KMS-11 (cell line): ENCODE measurements at regions not wholly inside any gene's neighbourhood (a gene's known extent, or its start where the extent isn't known, plus 50 kb on each side); places are given as distances from the start of the nearest gene placed in this dataset.

Experiments
- H2AFZ ChIP-seq: fragments of 200-600 bp; sonication (generic); 2 replicates; pipeline ENCODE4 v1.6.1; 2016; ENCODE audit warnings: antibody characterized with exemption, mixed run types, low read depth
- H3K27ac ChIP-seq: fragments of 200-600 bp; sonication (generic); 2 replicates; pipeline ENCODE4 v1.6.1; 2016; ENCODE audit warnings: mild to moderate bottlenecking, mixed run types
- H3K27me3 ChIP-seq: fragments of 200-600 bp; sonication (generic); 2 replicates; pipeline ENCODE4 v1.6.1; 2017; ENCODE audit warnings: mild to moderate bottlenecking, low read depth, mixed run types, moderate library complexity; ENCODE audit not compliant: insufficient read depth
- H3K36me3 ChIP-seq: fragments of 200-600 bp; sonication (generic); 2 replicates; pipeline ENCODE4 v1.6.1; 2017; ENCODE audit warnings: mild to moderate bottlenecking, mixed run types; ENCODE audit not compliant: insufficient read depth
- H3K4me1 ChIP-seq: fragments of 200-600 bp; sonication (generic); 2 replicates; pipeline ENCODE4 v1.6.1; 2016; ENCODE audit warnings: mild to moderate bottlenecking, low read depth, mixed run types; ENCODE audit not compliant: poor library complexity, severe bottlenecking
- H3K4me2 ChIP-seq: fragments of 200-600 bp; sonication (generic); 2 replicates; pipeline ENCODE4 v1.7.0; 2016; ENCODE audit warnings: mild to moderate bottlenecking, mixed run types
- H3K4me3 ChIP-seq: fragments of 200-600 bp; sonication (generic); IDR thresholded peaks from 2 replicates; pipeline ENCODE4 v1.6.1; 2017; ENCODE audit warnings: low read depth, low read length, mixed read lengths; ENCODE audit not compliant: insufficient read depth
- H3K79me2 ChIP-seq: fragments of 200-600 bp; sonication (generic); 2 replicates; pipeline ENCODE4 v1.6.1; 2016; ENCODE audit warnings: low read depth, mixed run types; ENCODE audit not compliant: insufficient read depth
- H3K9ac ChIP-seq: fragments of 200-600 bp; sonication (generic); 2 replicates; pipeline ENCODE4 v1.6.1; 2016; ENCODE audit warnings: mild to moderate bottlenecking, mixed run types
- H4K20me1 ChIP-seq: fragments of 200-600 bp; sonication (generic); 2 replicates; pipeline ENCODE4 v1.6.1; 2016; ENCODE audit warnings: mild to moderate bottlenecking, mixed run types; ENCODE audit not compliant: insufficient read depth
- TF ChIP-seq, protein P1 (sequence below): fragments of 200-600 bp; sonication (generic); conservative IDR thresholded peaks from 2 replicates; pipeline ENCODE4 v1.6.1; 2017; ENCODE audit warnings: low read depth, mild to moderate bottlenecking, antibody characterized with exemption, low read length, moderate library complexity, mixed read lengths

DNA sequence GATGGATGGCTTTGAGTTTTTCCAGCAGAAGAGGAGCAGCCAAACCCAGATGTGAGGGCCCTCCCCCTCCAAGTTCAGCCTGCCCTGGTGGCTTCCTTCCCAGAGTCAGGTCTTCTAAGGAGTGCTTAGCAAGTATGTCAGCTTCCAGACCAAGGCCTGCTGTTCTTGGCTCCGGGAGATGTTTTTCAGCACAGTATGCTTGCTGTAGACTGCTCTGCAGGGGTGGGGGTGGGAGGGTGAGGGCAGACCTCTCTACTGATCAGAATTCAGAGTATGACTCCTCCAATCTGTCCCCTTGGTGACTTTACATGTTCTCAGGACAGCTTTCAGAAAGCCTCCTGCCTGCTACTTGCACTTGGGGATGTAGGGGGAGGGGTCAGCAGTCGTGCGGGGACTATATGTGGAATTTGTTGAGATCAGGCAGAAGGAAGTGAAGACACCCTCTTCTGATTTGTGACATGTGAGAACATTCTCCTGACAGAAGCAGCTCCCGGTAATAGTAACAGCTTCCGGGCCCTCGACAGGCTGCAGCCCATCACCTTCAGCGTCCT lies 516.4 kb upstream of the ZMIZ1 start:
- H2AFZ ChIP-seq = no peak overlapping the region

DNA sequence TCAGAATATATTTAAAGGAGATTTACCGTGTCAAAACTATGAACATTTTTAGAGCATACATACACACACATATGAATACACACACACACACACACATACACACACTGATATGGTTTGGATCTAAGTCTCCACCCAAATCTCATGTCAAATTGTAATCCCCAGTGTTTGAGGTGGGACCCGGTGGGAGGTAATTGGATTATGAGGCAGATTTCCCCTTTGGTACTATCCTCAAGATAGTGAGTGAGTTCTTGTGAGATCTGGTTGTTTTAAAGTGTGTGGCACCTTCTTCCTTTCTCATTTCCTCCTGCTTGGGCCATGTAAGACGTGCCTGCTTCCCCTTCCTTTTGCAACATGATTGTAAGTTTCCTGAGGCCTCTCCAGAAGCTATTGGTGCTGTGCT lies 515.0 kb upstream of the ZMIZ1 start:
- Histone ChIP-seq H3K4me1 (no peaks in the 10 kb centered on the region), H4K20me1 (no peaks in the 10 kb centered on the region), H3K4me2 (no peak overlapping the region), H3K36me3 (no peaks in the 10 kb centered on the region), H2AFZ (no peak overlapping the region), H3K4me3 (no peak overlapping the region), H3K27me3 (no peaks in the 10 kb centered on the region), H3K27ac (no peak overlapping the region), H3K9ac (no peak overlapping the region), H3K79me2 (no peaks in the 10 kb centered on the region)
- TF ChIP-seq, protein P1, sequence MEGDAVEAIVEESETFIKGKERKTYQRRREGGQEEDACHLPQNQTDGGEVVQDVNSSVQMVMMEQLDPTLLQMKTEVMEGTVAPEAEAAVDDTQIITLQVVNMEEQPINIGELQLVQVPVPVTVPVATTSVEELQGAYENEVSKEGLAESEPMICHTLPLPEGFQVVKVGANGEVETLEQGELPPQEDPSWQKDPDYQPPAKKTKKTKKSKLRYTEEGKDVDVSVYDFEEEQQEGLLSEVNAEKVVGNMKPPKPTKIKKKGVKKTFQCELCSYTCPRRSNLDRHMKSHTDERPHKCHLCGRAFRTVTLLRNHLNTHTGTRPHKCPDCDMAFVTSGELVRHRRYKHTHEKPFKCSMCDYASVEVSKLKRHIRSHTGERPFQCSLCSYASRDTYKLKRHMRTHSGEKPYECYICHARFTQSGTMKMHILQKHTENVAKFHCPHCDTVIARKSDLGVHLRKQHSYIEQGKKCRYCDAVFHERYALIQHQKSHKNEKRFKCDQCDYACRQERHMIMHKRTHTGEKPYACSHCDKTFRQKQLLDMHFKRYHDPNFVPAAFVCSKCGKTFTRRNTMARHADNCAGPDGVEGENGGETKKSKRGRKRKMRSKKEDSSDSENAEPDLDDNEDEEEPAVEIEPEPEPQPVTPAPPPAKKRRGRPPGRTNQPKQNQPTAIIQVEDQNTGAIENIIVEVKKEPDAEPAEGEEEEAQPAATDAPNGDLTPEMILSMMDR = no peak

More for the DNA sequence above, 516.4 kb upstream of the ZMIZ1 start:
- no peaks in the 10 kb centered on the region for H3K27me3 ChIP-seq
- TF ChIP-seq, protein P1 = no peak
- H3K36me3 ChIP-seq = no peaks in the 10 kb centered on the region
- H3K4me2 ChIP-seq = no peak overlapping the region
- no peak overlapping the region for H3K27ac ChIP-seq
- no peak overlapping the region for H3K4me3 ChIP-seq
- no peaks in the 10 kb centered on the region for H3K4me1 ChIP-seq
- H3K9ac ChIP-seq = no peak overlapping the region
- no peaks in the 10 kb centered on the region for H3K79me2 ChIP-seq
- no peaks in the 10 kb centered on the region for H4K20me1 ChIP-seq

DNA sequence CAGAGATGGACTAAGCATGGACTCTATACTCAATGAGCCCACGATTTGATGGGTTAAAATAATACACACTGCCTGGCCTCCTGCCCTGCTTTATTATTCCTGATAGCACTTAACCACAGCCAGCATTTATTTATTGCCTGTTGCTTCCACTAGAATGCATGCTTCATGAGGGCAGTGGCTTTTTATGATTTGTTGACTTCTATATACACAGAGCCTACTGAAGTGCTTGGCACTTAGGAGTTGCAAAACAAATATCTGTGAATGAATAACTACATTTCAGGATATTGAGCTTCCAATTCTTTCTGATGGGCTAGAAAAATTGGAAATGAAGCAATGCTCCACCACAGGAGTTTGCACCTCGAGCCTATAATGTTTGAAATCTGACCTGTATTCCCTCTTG lies 513.6 kb upstream of the ZMIZ1 start:
- Histone ChIP-seq H3K4me2 (no peak overlapping the region), H3K4me3 (no peak overlapping the region), H3K36me3 (no peaks in the 10 kb centered on the region), H3K27me3 (no peaks in the 10 kb centered on the region), H3K9ac (no peak overlapping the region), H2AFZ (no peak overlapping the region), H3K79me2 (no peaks in the 10 kb centered on the region), H3K27ac (no peak overlapping the region), H4K20me1 (no peaks in the 10 kb centered on the region), H3K4me1 (no peaks in the 10 kb centered on the region)
- TF ChIP-seq, protein P1 = no peak

DNA sequence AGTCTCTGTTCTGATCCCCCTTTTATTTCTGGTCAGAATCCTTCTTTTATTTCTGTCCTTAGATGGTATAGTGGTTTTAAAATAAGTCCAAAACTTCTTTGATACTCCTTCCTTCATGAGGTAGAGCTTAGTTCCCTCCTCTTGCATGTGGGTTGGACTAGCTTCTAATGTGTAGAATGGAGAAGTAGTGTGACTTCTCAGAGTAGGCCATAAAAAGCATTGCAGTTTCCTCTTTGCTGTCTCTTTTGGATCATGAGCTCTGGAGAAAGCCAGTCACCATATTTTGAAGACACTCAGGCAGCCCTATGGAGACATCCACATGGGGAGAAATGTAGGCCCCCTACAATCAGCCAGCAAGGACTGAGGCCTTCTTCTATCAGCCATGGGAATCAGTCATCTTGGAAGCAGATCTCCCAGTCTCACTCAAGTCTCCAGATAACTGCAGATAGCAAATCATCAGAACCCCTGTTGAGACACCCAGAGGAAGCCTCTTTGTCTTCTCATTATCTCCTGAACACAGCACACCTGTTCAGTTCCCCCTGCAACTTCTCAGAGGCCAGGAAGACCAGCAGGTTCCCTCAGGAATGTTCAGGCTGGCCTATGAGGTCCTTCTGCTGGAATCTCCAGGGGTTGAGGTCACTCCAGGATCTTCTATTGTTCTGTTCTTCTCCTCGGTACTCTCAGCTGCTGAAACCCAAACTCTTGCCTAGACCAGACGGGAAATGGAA lies 511.9 kb upstream of the ZMIZ1 start:
- H3K9ac ChIP-seq = no peak overlapping the region
- no peak overlapping the region for H3K4me3 ChIP-seq
- H2AFZ ChIP-seq = no peak overlapping the region
- H3K27ac ChIP-seq = no peak overlapping the region
- no peaks in the 10 kb centered on the region for H4K20me1 ChIP-seq
- H3K36me3 ChIP-seq = no peaks in the 10 kb centered on the region
- no peaks in the 10 kb centered on the region for H3K4me1 ChIP-seq
- H3K27me3 ChIP-seq = no peaks in the 10 kb centered on the region
- no peak overlapping the region for H3K4me2 ChIP-seq
- TF ChIP-seq, protein P1 = no peak
- no peaks in the 10 kb centered on the region for H3K79me2 ChIP-seq
